ENCODE measurements at regions not wholly inside any gene's neighbourhood (a gene's known extent, or its start where the extent isn't known, plus 50 kb on each side); places are given as distances from the start of the nearest gene placed in this dataset.

- DNase-seq: no peak
These were observed 321.5 kb downstream of the BRINP1 start for GRCh38 chr9:119047513-119048307.

GRCh38 chr9:119050281-119050680, 319.0 kb downstream of the BRINP1 start:
- no peak for DNase-seq

GRCh38 chr9:119052339-119053030, 316.8 kb downstream of the BRINP1 start:
- no peak for DNase-seq

- no peak for DNase-seq
These were observed 316.2 kb downstream of the BRINP1 start for GRCh38 chr9:119053070-119053469.

- DNase-seq: no peak
These were observed 308.4 kb downstream of the BRINP1 start for GRCh38 chr9:119060629-119061385.

GRCh38 chr9:119071636-119072035, 297.6 kb downstream of the BRINP1 start:
- DNase-seq: no peak

- no peak for DNase-seq
These were observed 295.2 kb downstream of the BRINP1 start for GRCh38 chr9:119074017-119074416.

- DNase-seq: no peak
These were observed 291.2 kb downstream of the BRINP1 start for GRCh38 chr9:119078015-119078414.

GRCh38 chr9:119083673-119084072, 285.6 kb downstream of the BRINP1 start:
- DNase-seq: no peak

GRCh38 chr9:119086590-119086989, 282.6 kb downstream of the BRINP1 start:
- DNase-seq: no peak

GRCh38 chr9:119088002-119088547, 281.2 kb downstream of the BRINP1 start:
- DNase-seq: no peak

GRCh38 chr9:119091074-119091473, 278.2 kb downstream of the BRINP1 start:
- no peak for DNase-seq

GRCh38 chr9:119092125-119092524, 277.1 kb downstream of the BRINP1 start:
- no peak for DNase-seq

- no peak for DNase-seq
These were observed 275.1 kb downstream of the BRINP1 start for GRCh38 chr9:119094086-119094485.

- no peak for DNase-seq
These were observed 274.2 kb downstream of the BRINP1 start for GRCh38 chr9:119095072-119095471.

GRCh38 chr9:119101048-119101447, 268.2 kb downstream of the BRINP1 start:
- no peak for DNase-seq

GRCh38 chr9:119114681-119115080, 254.6 kb downstream of the BRINP1 start:
- DNase-seq: no peak
